ENCODE measurements at regions not wholly inside any gene's neighbourhood (a gene's known extent, or its start where the extent isn't known, plus 50 kb on each side); places are given as distances from the start of the nearest gene placed in this dataset.
A peak's percentile ranks its signal among the peaks of the same experiment; 100 is the strongest.
"Not testable (repeated sequence)": the region's sequence is repeated elsewhere in the genome, so short reads cannot be mapped to it uniquely, and the experiment has no call there.

DNA sequence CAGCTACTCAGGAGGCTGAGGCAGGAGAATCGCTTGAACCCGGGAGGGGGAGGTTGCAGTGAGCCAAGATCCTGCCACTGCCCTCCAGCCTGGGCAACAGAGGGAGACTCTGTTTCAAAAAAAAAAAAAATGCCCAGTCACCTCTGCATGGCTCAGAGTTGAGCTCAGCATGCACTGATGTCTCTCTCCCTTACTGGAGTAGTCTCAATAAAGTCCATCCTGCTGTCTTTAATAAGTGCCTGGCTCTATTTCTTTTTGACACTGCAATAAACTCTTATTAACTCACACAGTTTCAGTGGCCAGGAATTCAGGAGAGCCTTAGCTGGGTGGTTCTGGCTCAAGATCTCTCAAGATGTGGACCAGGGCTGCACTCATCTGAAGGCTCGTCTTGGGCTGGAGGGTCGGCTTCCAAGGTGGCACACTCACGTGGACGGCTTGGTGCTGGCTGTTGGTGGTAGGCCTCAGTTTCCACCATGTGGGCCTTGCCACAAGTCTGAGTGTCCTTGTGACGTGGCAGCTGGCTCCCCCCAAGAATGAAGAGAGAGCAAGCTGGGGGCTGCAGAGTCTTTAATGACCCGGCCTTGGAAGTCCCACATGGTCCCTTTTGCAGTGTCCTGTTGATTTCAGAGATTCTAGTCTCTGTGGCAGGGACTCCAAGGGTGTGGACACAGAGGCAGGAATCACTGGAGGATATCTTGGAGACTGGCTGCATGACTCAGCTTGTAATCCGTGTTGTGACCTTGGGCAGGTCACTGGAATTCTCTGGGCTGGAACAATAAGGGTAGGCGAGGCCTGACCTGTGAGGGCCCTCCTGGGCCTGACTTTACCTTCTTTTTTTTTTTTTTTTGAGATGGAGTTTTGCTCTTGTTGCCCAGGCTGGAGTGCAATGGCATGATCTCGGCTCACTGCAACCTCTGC lies 85.9 kb upstream of the KMT2C start:
- H3K27me3 ChIP-seq = no peaks in the 10 kb centered on the region
- intact Hi-C loops (cut with DNase I) = no loop called here
- no peak for TF ChIP-seq CTCF (IDR thresholded peaks at IDR 0.05)
- TF ChIP-seq POLR2A (IDR thresholded peaks at IDR 0.05) = no peak
- H3K4me1 ChIP-seq = peaks cover 13% of the 10 kb centered on the region
- 55 to 66% methylated on average over 10 to 11 of the region's 11 CpGs for WGBS, 2 donors
- peak; percentile 16 to 22 (median 20) for DNase-seq
- H3K4me3 ChIP-seq = no peak overlapping the region
- H3K27ac ChIP-seq = no peak overlapping the region
- H3K36me3 ChIP-seq (replicated peaks in 1 of 2; ENCODE audit: insufficient read depth in 1 of 2, low read depth in 2 of 2) = no peaks in the 10 kb centered on the region
- peaks cover 0 to 9% (median 0%) of the 10 kb centered on the region in 3 donors for H3K9me3 ChIP-seq
- ATAC-seq = peak; percentile 67

- H3K4me3 ChIP-seq = no peak overlapping the region
- TF ChIP-seq CTCF (IDR thresholded peaks at IDR 0.05) = no peak
- no peak for TF ChIP-seq POLR2A (IDR thresholded peaks at IDR 0.05)
- ATAC-seq (no peak), DNase-seq (no peak)
- peaks cover 13% of the 10 kb centered on the region for H3K4me1 ChIP-seq
- 90 to 93% methylated on average over 5 of the region's 5 CpGs for WGBS, 2 donors
- no peak overlapping the region for H3K27ac ChIP-seq
- H3K9me3 ChIP-seq = peaks cover 0 to 9% (median 0%) of the 10 kb centered on the region in 3 donors
- intact Hi-C loops (cut with DNase I) = no loop called here
- H3K36me3 ChIP-seq (replicated peaks in 1 of 2; ENCODE audit: insufficient read depth in 1 of 2, low read depth in 2 of 2) = no peaks in the 10 kb centered on the region
- H3K27me3 ChIP-seq = no peaks in the 10 kb centered on the region
Observed at GRCh38 chr7:152520861-152521302, 85.1 kb upstream of the KMT2C start.

DNA sequence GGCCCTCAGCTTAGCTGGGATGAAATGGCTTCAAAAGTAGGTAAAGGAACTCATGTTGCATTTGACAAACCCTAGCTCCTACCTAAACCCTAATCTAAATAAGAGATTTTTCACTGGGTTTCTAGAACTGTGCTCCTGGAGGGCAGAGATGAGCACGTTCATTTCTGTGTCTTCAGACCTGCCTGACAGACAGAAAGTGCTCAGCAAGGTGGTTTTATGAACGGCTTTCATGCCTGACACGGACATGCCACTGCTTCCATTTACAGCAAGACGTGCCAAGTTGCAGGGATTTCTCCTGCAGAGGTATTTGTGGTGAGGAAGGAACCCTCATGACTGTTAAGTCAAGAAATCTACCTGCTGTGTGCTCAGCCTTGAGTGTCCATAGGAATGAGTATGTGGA lies 83.5 kb upstream of the KMT2C start:
- TF ChIP-seq POLR2A (IDR thresholded peaks at IDR 0.05) (no peak), CTCF (IDR thresholded peaks at IDR 0.05) (no peak)
- H3K27ac ChIP-seq = no peak overlapping the region
- H3K4me3 ChIP-seq = no peak overlapping the region
- no peaks in the 10 kb centered on the region for H3K27me3 ChIP-seq
- DNase-seq = no peak
- intact Hi-C loops (cut with DNase I) = no loop called here
- WGBS, 2 donors = 67 to 73% methylated on average over 3 to 4 of the region's 4 CpGs
- ATAC-seq = no peak
- H3K36me3 ChIP-seq (replicated peaks in 1 of 2; ENCODE audit: insufficient read depth in 1 of 2, low read depth in 2 of 2) = no peaks in the 10 kb centered on the region
- H3K4me1 ChIP-seq = peaks cover 13% of the 10 kb centered on the region
- peaks cover 0 to 9% (median 0%) of the 10 kb centered on the region in 3 donors for H3K9me3 ChIP-seq

DNA sequence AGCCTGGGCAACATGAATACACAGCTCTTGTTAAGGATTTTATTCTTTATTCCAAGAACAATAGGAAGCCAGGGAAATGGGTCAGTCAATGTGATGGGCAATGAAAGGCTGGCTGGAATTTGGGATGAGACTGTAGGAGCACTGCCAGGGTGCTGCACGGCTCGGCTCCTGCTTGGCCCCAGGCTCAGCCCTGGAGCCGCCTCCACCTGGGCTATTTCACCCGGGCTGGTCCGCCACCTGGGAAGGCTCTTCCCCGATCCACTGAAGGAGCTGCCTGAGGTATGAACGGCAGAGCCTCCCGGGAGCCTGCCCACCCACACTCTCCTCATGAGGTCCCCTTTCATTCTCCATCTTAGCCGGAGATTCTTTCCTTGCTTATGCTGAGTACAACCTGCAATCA lies 80.4 kb upstream of the KMT2C start:
- no peak for DNase-seq
- H3K27me3 ChIP-seq = no peaks in the 10 kb centered on the region
- no peaks in the 10 kb centered on the region for H3K4me1 ChIP-seq
- intact Hi-C loops (cut with DNase I) = no loop called here
- H3K27ac ChIP-seq = no peak overlapping the region
- H3K4me3 ChIP-seq = no peak overlapping the region
- 84 to 88% methylated on average over 9 of the region's 9 CpGs for WGBS, 2 donors
- H3K9me3 ChIP-seq = peaks cover 0 to 9% (median 0%) of the 10 kb centered on the region in 3 donors
- ATAC-seq = no peak
- TF ChIP-seq POLR2A (IDR thresholded peaks at IDR 0.05) (no peak), CTCF (IDR thresholded peaks at IDR 0.05) (no peak)
- H3K36me3 ChIP-seq (replicated peaks in 1 of 2; ENCODE audit: insufficient read depth in 1 of 2, low read depth in 2 of 2) = no peaks in the 10 kb centered on the region

- H3K27ac ChIP-seq; H3K4me3 ChIP-seq; ATAC-seq; H3K4me1 ChIP-seq; DNase-seq; H3K9me3 ChIP-seq; intact Hi-C loops (cut with DNase I); H3K36me3 ChIP-seq (replicated peaks in 1 of 2; ENCODE audit: insufficient read depth in 1 of 2, low read depth in 2 of 2); H3K27me3 ChIP-seq: not testable (repeated sequence)
- 82 to 84% methylated on average over 13 to 24 of the region's 25 CpGs for WGBS, 2 donors
Observed at GRCh38 chr7:152515266-152515950, 79.6 kb upstream of the KMT2C start.

All from body of pancreas (tissue), 4 donors.